ENCODE measurements at regions not wholly inside any gene's neighbourhood (a gene's known extent, or its start where the extent isn't known, plus 50 kb on each side); places are given as distances from the start of the nearest gene placed in this dataset.
"Not testable (repeated sequence)": the region's sequence is repeated elsewhere in the genome, so short reads cannot be mapped to it uniquely, and the experiment has no call there.

DNA sequence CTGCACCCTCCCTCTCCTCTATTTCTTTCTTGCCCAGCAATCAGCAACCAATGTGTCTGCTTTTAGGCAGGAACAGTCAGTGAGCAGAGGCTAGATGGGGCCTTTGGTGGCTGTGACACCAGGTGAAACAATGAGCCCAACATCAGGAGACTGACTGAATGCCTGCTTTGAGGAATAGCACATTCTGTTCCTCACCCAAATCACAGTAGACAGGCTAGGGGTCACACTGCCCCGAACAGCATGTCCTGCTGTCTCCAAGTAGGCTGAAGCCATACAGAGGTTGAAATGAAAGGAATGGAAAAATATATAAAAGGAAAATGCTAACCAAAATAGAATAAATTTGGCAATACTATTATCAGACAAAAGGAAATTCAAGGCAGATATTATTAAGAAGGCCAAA, 122.5 kb upstream of the GDNF start:
- DNase-seq (ENCODE audit: low read depth): no peak

GRCh38 chr5:37957218-37957617, 117.4 kb upstream of the GDNF start:
- DNase-seq (ENCODE audit: low read depth): no peak

- DNase-seq (ENCODE audit: low read depth): peak; percentile 4
Observed at GRCh38 chr5:37955748-37956147, 115.9 kb upstream of the GDNF start.

DNA sequence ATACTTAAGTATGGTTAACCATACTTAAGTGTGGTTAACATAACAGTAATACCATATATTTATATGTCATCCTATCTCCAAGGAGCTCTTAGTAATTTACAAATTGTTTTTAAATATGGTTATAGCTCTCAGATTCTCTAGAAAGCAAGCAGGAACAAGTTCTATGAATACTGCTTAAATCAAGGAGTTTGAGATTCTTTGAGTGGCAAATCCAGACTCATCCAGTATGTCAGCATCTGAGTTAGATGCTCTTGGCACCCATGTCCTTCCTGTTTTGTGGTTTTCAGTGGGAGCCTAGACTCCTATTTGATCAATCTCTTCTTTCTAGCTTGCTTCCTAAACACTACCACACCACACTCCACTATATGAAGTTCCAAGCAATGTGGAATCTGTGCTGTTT, 114.7 kb upstream of the GDNF start:
- DNase-seq (ENCODE audit: low read depth): no peak

GRCh38 chr5:37951946-37952721, 112.3 kb upstream of the GDNF start:
- DNase-seq (ENCODE audit: low read depth): no peak

GRCh38 chr5:37950436-37950835, 110.6 kb upstream of the GDNF start:
- DNase-seq (ENCODE audit: low read depth): no peak

DNA sequence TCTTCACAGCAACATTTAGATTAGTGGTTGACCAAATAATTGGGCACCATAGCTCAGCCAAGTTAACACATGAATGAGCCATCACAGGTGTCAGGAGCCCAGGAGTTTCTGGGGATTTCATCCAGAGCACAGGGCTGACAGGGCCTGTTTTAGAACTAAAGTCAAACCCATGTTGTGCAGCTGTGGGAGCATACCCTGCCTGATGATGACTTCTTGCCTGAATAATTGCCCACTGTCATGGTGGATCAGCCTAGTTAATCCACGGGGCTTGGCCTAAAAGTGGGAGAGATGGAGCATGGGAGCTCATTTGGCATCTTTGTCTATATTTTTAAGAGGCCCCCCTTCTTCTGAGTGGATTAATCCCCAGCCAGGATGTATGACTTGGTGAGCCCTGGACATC, 105.6 kb upstream of the GDNF start:
- no peak for DNase-seq (ENCODE audit: low read depth)

GRCh38 chr5:37943136-37943535, 103.3 kb upstream of the GDNF start:
- DNase-seq (ENCODE audit: low read depth): not testable (repeated sequence)

DNA sequence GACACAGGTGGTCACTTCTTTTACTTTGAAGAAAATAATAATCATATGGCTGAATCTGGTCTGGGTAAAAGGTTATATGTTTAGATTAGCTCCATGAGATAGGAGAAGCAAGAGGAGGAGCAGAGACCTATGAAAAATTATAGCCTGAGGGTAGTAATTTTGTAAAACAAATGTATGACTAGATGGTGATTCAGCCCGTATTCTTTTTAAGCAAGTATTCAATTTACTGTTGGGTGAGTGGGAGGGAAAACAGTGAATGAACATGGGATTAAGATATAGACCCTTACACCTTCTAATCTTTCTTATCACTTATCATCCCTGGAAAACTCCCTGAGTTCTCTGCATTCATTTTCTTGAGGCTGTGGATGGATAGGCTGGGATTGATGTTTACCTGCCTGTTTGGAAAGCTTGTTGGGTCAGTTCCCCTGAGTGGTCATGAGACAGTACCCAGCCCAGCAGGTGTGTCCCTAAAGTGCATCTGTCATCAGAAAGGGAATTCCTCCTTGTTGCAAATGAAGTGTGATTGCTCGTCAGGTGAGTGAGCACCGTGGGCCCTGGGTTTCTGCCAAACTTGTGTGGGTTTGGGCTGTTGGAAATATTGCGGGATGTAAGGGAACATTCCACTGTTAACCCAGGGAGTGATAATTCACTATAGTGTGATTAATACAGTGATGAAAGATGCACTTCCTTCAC, 101.2 kb upstream of the GDNF start:
- DNase-seq (ENCODE audit: low read depth): peak; percentile 77

DNA sequence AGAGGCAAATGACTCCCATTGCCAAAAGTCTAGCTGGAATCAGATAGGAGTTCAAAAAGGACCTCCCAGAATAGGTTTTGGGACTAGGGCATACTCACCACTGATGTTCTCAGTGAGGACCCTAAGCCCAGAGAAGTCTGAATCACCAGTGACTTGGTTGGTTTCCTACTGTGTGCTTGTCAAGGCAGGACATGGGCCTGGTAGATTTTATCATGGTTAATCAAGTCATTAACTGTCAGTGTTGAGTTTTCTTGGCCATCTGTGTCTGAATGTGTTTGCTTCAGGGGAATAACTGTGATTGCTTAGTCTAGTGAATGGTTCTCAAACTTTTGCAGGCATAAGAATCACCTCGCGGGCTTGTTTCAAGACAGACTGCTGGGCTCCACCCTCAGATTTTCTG, 99.0 kb upstream of the GDNF start:
- no peak for DNase-seq (ENCODE audit: low read depth)

GRCh38 chr5:37938076-37938852, 98.4 kb upstream of the GDNF start:
- DNase-seq (ENCODE audit: low read depth): no peak

DNA sequence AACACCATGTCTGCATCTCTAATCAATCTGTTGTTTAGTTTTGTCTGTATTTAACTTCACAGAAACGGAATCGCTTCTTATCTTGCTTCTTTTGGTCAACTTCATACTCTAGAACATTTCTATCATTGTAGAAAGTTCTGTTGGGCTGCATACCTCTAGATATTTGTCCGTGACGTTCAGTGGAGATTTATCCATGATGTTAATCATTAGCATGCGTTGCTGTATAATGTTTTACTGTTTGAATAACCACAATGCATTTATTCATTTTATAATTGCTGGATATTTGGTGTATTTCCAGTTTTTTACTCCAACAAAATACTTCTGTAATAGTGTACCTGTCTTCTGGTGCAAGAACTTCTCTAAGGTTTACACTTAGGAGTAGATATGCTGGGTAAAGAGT, 96.2 kb upstream of the GDNF start:
- no peak for DNase-seq (ENCODE audit: low read depth)

DNA sequence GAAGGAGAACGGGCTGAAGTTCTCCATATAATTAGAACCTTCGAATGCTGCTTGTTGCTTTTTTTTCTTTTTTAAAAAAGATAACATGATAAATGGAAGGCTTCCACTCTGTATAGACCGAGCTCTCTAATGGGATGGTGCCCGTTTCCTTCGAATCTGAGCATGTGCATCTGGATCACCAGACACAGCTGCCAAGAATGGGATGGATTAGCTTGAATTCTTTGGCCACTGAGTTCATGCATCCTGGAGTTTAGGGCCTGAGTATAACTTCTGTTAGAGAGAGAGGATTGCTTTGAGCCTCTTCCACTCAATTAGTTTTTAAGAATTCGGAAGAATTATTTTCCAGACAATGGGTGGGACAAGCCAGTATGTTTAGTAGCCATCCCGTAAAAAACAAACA, 93.7 kb upstream of the GDNF start:
- DNase-seq (ENCODE audit: low read depth): no peak

DNA sequence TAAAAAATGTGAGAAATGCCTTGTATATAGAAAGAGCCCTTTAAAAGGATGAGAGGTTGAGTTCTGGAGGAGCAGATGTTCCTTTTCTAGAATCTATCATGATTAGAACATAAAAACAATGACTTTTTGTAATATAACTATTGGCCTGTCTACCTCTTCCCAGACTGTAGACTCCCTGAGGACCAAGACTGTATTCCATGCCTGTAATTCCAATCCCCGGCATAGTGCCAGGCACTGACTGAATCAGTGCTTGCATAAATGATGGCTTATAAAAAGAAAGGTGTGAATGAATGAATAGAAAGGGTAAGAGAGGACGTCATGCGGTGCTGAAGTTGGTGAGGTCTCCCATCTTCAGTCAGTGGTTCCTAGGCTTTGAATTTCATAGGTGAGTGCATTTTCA, 92.6 kb upstream of the GDNF start:
- DNase-seq (ENCODE audit: low read depth): no peak

- no peak for DNase-seq (ENCODE audit: low read depth)
Observed at GRCh38 chr5:37931541-37931940, 91.7 kb upstream of the GDNF start.

- DNase-seq (ENCODE audit: low read depth): no peak
Observed at GRCh38 chr5:37930350-37930749, 90.5 kb upstream of the GDNF start.

GRCh38 chr5:37929791-37930190, 90.0 kb upstream of the GDNF start:
- DNase-seq (ENCODE audit: low read depth): no peak

DNA sequence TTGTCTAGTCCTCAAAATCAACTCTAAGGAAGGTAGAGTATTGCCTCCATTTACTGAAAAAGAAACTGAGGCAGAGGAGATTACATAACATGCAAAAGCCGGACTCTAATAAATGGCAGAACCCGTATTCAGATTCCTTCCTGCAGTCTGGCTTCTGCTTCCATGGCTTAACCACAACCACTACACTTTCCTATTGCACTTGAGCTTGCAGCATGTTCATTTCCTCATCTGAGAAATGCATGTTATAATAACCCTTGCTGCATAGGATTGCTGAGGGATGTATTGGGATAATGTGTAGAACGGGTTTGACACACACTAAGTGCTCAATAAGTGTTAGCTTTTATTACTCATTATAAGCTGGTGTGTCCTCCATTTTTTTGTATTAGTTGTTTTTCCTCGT, 87.9 kb upstream of the GDNF start:
- DNase-seq (ENCODE audit: low read depth): not testable (repeated sequence)

DNA sequence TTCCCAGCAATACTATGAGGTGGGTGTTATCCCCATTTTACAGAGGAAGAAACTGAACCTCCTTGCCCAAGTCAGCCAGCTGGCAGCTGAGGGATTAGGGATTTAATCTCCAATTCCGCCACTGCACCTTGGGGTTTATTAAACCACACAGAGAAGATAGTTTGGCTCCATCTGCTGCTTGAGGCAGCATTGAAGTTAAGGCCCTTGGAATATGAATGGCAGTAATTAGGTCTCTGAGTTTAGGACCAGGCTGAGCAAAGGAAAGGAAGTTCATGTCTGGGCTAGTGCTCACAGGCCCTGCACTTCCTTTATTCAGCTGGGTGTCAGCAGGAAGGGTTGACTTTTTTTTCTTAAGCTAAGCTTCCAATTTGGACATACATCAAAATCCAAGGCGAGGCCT, 86.9 kb upstream of the GDNF start:
- DNase-seq (ENCODE audit: low read depth): peak; percentile 9

- DNase-seq (ENCODE audit: low read depth): peak; percentile 7
Observed at GRCh38 chr5:37921452-37921851, 81.6 kb upstream of the GDNF start.

GRCh38 chr5:37918424-37918823, 78.6 kb upstream of the GDNF start:
- DNase-seq (ENCODE audit: low read depth): no peak

DNA sequence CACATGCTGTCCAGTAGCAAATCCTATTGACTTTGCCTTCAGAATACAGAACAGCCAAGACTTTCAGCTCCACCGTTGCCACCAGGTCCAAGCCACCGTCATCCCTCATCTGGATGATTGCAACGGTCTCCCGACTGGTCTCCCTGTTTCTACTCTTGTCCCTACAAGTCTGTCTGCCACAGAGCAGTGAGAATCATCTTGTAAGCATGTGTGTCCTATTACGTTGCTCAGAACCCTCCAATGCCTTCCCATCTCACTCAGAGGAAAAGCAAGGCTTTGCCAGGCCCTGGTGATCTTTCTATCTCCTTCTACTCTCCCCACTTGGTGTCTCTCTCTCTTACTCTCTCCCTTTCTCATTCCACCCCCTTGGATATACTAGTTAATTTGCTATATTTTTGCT, 76.7 kb upstream of the GDNF start:
- no peak for DNase-seq (ENCODE audit: low read depth)

DNA sequence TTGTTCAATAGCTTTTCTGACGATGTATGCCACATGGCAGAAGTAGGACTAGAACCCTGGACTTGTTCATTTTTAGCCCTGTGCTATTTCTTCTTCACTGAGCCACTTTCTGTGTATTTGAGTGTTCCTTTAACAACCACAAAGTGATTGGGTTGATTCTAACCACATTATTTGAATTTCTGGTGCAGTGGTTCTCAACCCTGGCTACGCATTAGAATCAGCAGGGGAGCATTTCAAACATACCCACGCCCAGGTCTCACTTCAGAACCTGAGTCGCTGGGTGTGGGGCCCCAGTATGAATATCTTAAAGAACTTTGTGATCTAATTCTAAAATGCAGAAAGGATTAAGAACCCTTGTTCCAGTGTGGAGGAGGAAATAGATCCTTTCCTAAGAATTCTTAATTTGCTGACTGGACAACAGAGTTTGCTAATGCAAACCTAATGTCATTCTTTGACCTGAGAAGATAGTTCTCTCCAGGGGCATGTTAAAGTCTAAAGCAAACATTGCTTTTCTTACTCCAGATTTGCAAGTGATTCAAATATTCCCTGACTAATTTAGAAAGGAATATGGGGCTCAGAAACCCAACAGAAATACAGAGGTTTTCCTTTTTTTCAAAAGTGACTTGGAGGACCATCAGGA, 75.4 kb upstream of the GDNF start:
- no peak for DNase-seq (ENCODE audit: low read depth)
